Spleen (tissue), 11 donors: ENCODE measurements at regions not wholly inside any gene's neighbourhood (a gene's known extent, or its start where the extent isn't known, plus 50 kb on each side); places are given as distances from the start of the nearest gene placed in this dataset.

Experiments
- DNase-seq: peaks from one replicate; pipeline ENCODE4 v3.0.0-alpha.2; 2020
- H3K27ac ChIP-seq, 8 donors: fragments of 200-600 bp; sonication (generic) in 7 of 8; 1 replicate in 4 of 8; 2 replicates in 4 of 8; pipeline versions ENCODE4 v1.5.0 to v1.8.0; 2016 to 2021; ENCODE audit warnings: inconsistent platforms in 4 of 8, mild to moderate bottlenecking in 4 of 8, moderate library complexity in 1 of 8
- H3K27me3 ChIP-seq, 7 donors: fragments of 200-600 bp; sonication (generic) in 6 of 7; replicated peaks in 1 of 7; 1 replicate in 4 of 7; 2 replicates in 3 of 7; pipeline versions ENCODE4 v1.5.0 to v1.8.0; 2016 to 2021; ENCODE audit warnings: inconsistent platforms in 3 of 7, mild to moderate bottlenecking in 1 of 7
- H3K36me3 ChIP-seq, 6 donors: fragments of 200-600 bp; sonication (generic) in 5 of 6; 1 replicate in 4 of 6; 2 replicates in 2 of 6; pipeline versions ENCODE4 v1.5.0 to v1.8.0; 2016 to 2021; ENCODE audit warnings: inconsistent platforms in 2 of 6
- H3K4me1 ChIP-seq, 6 donors: fragments of 200-600 bp; sonication (generic) in 5 of 6; 1 replicate in 3 of 6; 2 replicates in 3 of 6; pipeline versions ENCODE4 v1.5.0 to v1.8.0; 2016 to 2021; ENCODE audit warnings: inconsistent platforms in 3 of 6
- H3K4me3 ChIP-seq, 8 donors: fragments of 200-600 bp; sonication (generic) in 7 of 8; 1 replicate in 4 of 8; 2 replicates in 4 of 8; pipeline versions ENCODE4 v1.5.0 to v1.8.0; 2016 to 2021; ENCODE audit warnings: inconsistent platforms in 4 of 8, mild to moderate bottlenecking in 4 of 8, moderate library complexity in 2 of 8
- H3K9me3 ChIP-seq, 8 donors: fragments of 200-600 bp; sonication (generic) in 7 of 8; 1 replicate in 4 of 8; 2 replicates in 4 of 8; pipeline versions ENCODE4 v1.5.0 to v1.8.0; 2016 to 2021; ENCODE audit warnings: inconsistent platforms in 4 of 8
- POLR2A ChIP-seq, 3 donors: fragments of 450-650 bp; IDR thresholded peaks; one replicate each; pipeline ENCODE4 v1.5.1; 2017; ENCODE audit warnings: antibody characterized with exemption in 3 of 3, mild to moderate bottlenecking in 1 of 3
- POLR2AphosphoS5 ChIP-seq, 3 donors: sonication (generic); formaldehyde crosslinking; IDR thresholded peaks; one replicate each; pipeline ENCODE4 v1.5.1; 2017; ENCODE audit warnings: antibody characterized with exemption in 3 of 3
- WGBS, 5 donors: extraction: QIAGEN DNeasy Blood & Tissue Kit in 3 of 5; methylation state at CpG; one replicate each; pipeline versions ENCODE4 v1.1.5 to v1.1.7; 2013 to 2018; 5-methylcytosine and 5-hydroxymethylcytosine counted together
- intact Hi-C: fragments of 100-400 bp; cut with DNase I; formaldehyde crosslinking; loops from one replicate; pipeline ENCODE4 v1.15.0; 2023; ENCODE audit warnings: low total_unique reads
- TF ChIP-seq, protein P1 (sequence below), 11 experiments: fragments of 200-600 bp in 7 of 11; fragments of 450-650 bp in 4 of 11; sonication (generic) in 4 of 11; IDR thresholded peaks in 8 of 11; conservative IDR thresholded peaks in 3 of 11; 1 replicate in 7 of 11; 2 replicates in 4 of 11; pipeline versions ENCODE4 v1.4.0 to v1.8.0; 2016 to 2021; ENCODE audit warnings: antibody characterized with exemption in 11 of 11, inconsistent platforms in 4 of 11, mild to moderate bottlenecking in 1 of 11
- donor health status: healthy with polysubstance abuse.
- donor health status: DM: no; HTN: no; CAD: no; lungs with moderate emphysema.
- donor health status: DM: no; HTN: no; CAD: no.
- donor health status: Bipolar disorder and iron deficiency.
- donor health status: healthy.
- donor health status: DM: no; HTN: no; CAD: no.
- donor health status: DM: yes; HTN: yes; CAD: no.

DNA sequence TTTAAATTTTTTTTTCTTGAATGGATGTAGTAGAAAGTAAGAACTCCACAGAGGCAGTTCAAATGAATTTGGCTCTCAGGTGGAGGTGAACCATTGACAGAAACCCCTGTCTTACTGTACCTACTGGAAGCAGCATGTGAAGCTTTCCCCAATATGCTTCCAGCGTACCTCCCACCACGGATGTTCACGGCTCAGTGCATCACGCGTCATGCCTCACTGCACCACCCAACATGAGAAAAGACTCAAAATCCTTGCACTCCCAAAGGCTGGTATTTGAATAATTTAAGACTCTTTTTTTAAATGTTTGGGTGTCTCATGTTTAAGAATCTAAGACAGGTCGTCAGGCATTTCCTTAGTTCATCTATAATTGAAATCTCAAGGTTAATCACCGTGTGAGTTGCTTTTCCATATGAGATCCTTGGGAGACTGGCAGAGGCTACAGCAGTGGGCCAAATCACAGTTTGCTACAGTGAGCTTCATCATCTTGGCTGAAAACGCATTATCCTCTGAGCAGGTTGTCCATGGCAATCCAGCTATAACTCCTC, 846.4 kb downstream of the DCDC2C start:
- H3K36me3 ChIP-seq: no peaks in the 10 kb centered on the region
- no peak for TF ChIP-seq POLR2AphosphoS5 (IDR thresholded peaks at IDR 0.05)
- no peak for TF ChIP-seq POLR2A (IDR thresholded peaks at IDR 0.05)
- TF ChIP-seq, protein P1, sequence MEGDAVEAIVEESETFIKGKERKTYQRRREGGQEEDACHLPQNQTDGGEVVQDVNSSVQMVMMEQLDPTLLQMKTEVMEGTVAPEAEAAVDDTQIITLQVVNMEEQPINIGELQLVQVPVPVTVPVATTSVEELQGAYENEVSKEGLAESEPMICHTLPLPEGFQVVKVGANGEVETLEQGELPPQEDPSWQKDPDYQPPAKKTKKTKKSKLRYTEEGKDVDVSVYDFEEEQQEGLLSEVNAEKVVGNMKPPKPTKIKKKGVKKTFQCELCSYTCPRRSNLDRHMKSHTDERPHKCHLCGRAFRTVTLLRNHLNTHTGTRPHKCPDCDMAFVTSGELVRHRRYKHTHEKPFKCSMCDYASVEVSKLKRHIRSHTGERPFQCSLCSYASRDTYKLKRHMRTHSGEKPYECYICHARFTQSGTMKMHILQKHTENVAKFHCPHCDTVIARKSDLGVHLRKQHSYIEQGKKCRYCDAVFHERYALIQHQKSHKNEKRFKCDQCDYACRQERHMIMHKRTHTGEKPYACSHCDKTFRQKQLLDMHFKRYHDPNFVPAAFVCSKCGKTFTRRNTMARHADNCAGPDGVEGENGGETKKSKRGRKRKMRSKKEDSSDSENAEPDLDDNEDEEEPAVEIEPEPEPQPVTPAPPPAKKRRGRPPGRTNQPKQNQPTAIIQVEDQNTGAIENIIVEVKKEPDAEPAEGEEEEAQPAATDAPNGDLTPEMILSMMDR (IDR thresholded peaks at IDR 0.05 in 8 of 11, conservative IDR thresholded peaks at IDR 0.05 in 3 of 11): no peak
- H3K27me3 ChIP-seq: no peaks in the 10 kb centered on the region
- DNase-seq: no peak
- no peaks in the 10 kb centered on the region for H3K4me1 ChIP-seq
- intact Hi-C loops: no loop called here
- peaks cover 0 to 10% (median 0%) of the 10 kb centered on the region in 8 donors for H3K9me3 ChIP-seq
- no peak overlapping the region for H3K27ac ChIP-seq
- no peak overlapping the region for H3K4me3 ChIP-seq
- WGBS, 5 donors: 76 to 89% (median 80%) methylated on average over 8 of the region's 8 CpGs

DNA sequence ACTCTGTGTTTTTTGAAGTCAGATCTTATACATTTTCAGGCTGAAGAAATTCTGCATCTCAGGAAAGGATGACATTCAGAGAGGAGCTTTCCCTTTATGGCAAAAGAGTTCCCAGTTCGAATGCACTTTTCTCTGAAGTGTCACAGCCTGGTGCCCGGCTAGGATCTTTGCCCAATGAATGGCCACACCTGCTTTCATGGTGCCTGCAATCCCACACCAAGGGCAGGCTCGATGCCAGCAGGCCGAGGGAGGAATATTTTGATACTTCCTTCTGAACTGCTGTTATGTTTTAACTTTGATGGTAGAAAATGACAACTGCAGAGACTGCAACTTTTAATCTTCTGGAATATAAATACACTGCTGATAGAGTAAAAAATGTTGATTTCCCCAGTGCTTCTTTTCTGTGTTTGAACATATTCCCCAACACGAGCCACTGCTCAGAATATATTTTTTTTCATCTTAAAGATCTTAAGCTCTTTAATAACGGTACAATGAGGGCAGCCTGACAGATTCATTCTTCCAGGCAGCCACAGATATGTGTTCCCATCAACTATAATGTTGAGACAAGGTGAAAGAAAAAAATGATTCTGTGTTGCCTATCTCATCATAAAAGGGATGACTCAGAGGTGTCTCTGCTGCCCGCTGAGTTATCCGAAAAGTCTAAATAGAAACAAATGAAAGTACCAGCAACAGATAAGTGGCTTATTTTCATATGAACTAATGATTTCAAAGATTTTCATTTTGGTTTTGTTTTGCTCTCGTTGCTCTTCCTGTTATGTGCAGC, 848.5 kb downstream of the DCDC2C start:
- WGBS, 5 donors: 59 to 76% (median 63%) methylated on average over 9 of the region's 9 CpGs
- no peak for DNase-seq
- TF ChIP-seq POLR2AphosphoS5 (IDR thresholded peaks at IDR 0.05) (no peak), POLR2A (IDR thresholded peaks at IDR 0.05) (no peak)
- TF ChIP-seq, protein P1 (IDR thresholded peaks at IDR 0.05 in 8 of 11, conservative IDR thresholded peaks at IDR 0.05 in 3 of 11): no peak
- Histone ChIP-seq H3K27me3 (no peaks in the 10 kb centered on the region), H3K4me1 (no peaks in the 10 kb centered on the region), H3K36me3 (no peaks in the 10 kb centered on the region), H3K4me3 (no peak overlapping the region), H3K9me3 (peaks cover 0 to 12% (median 0%) of the 10 kb centered on the region in 8 donors), H3K27ac (no peak overlapping the region)
- intact Hi-C loops: no loop called here

DNA sequence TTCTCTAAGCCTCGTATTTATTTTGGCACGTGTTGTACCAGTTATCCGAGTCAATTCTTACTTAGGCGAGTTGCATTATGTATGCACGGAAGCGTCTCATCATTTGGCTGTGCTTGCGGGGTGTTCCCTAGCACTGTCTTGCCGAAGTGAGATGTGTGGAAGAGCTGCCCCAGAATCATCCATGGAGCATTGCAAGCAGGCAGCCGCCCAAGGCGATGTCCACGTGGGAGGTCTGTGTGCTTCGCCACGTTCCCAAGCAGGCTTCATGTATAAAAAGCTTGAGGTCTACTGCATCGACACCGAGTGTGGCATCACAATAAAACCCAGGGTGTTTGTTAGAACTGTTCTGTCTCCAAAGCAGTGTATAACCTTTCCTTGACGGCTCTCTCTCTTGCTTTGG, 849.9 kb downstream of the DCDC2C start:
- Histone ChIP-seq H3K27me3 (no peaks in the 10 kb centered on the region), H3K4me3 (no peak overlapping the region), H3K27ac (no peak overlapping the region), H3K4me1 (no peaks in the 10 kb centered on the region), H3K36me3 (no peaks in the 10 kb centered on the region), H3K9me3 (peaks cover 0 to 12% (median 0%) of the 10 kb centered on the region in 8 donors)
- TF ChIP-seq, protein P1 (IDR thresholded peaks at IDR 0.05 in 8 of 11, conservative IDR thresholded peaks at IDR 0.05 in 3 of 11): no peak
- TF ChIP-seq POLR2A (IDR thresholded peaks at IDR 0.05) (no peak), POLR2AphosphoS5 (IDR thresholded peaks at IDR 0.05) (no peak)
- DNase-seq: peak; percentile 42
- 88 to 96% (median 90%) methylated on average over 16 of the region's 16 CpGs for WGBS, 5 donors
- intact Hi-C loops: no loop called here

DNA sequence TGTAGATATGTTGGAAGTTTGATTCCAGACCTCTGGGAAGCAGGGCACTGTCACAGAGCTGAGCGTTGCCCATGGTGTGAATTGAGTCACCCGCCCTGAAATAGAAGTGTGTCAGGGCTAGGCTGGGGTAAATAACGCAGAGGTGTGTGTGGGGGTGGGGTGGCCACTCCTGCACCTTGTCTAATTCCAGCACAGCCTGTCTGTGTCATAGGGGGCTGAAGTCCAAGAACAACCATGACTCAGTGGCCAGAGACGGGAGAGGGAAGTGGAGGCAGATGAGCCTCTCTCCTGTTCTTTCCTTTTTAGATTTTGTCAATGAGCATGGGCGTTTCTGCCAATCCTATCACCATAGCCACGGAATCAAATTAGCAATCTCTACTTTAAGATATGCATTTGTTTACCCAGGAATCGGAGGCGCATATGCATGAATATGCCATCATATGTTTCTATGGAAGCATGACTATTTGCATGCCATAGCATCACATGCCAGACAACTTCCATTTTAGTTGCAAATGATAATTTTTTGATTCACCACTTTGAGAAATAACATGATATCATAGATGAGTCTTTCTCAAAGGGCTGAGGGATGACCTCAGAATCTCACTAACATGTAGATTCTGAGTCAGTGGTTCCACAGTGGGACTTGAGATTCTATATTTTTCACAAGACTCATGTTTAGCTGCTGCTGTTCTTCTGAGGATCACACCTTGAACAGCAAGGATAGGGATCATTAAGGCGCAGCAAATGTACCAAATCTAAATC, 852.9 kb downstream of the DCDC2C start:
- peaks cover 0 to 15% (median 0%) of the 10 kb centered on the region in 8 donors for H3K9me3 ChIP-seq
- H3K4me1 ChIP-seq: no peaks in the 10 kb centered on the region
- WGBS, 5 donors: 78 to 83% (median 81%) methylated on average over 9 of the region's 9 CpGs
- intact Hi-C loops: no loop called here
- H3K27me3 ChIP-seq: no peaks in the 10 kb centered on the region
- H3K27ac ChIP-seq: no peak overlapping the region
- DNase-seq: no peak
- H3K36me3 ChIP-seq: no peaks in the 10 kb centered on the region
- no peak overlapping the region for H3K4me3 ChIP-seq
- TF ChIP-seq, protein P1 (IDR thresholded peaks at IDR 0.05 in 8 of 11, conservative IDR thresholded peaks at IDR 0.05 in 3 of 11): no peak
- TF ChIP-seq POLR2AphosphoS5 (IDR thresholded peaks at IDR 0.05): no peak
- TF ChIP-seq POLR2A (IDR thresholded peaks at IDR 0.05): no peak
